NCI-H524 treated with DMSO at 0.1 percent for 48 hours (cell line): ENCODE measurements at regions not wholly inside any gene's neighbourhood (a gene's known extent, or its start where the extent isn't known, plus 50 kb on each side); places are given as distances from the start of the nearest gene placed in this dataset.

Source experiments
- DNase-seq: peaks from one replicate; lab custom pipeline; 2025; lab: John Stamatoyannopoulos, UW

DNA sequence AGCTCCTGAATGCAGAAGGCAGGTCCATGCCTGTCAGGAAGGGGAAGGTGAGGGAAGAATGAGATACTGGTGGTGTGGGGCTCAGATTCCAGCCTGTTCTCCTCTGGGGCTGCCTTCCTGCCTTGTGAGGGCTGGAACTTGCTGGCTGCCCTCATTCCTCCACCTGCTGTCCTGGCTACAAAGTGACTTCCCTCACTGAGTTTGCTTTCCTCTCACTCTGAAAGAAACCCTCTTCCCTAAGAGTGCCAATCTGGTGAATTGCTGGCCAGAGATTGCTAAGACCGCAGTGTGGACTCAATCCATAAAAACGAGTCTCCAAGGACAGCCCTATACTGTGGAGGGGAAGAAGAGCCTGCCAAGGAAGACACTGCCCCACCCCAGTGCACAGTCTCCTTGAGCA, 664.4 kb upstream of the HS6ST1 start:
- DNase-seq, result no peak

GRCh38 chr2:128984081-128984480, 665.4 kb upstream of the HS6ST1 start:
- DNase-seq, result no peak

DNA sequence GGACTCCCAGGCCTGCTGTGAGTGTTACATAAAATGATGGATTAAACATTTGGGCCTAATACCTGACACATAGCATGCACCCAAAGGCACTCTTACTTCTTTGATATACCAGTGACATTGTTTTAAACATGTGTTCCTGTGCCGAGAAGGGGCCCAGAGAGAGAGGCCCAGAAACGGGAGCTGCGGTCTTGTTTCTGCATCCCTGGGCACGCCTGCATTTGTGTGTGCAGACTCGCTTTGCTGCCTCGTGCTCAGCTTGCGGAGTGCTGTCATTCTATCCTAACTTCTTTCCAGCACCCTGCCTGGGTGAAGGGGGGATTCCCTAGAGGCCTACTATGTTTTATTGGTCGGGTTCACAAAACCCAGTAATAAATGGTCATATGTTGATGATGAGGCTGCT, 666.2 kb upstream of the HS6ST1 start:
- no peak for DNase-seq

GRCh38 chr2:128986026-128986715, 667.5 kb upstream of the HS6ST1 start:
- no peak for DNase-seq

DNA sequence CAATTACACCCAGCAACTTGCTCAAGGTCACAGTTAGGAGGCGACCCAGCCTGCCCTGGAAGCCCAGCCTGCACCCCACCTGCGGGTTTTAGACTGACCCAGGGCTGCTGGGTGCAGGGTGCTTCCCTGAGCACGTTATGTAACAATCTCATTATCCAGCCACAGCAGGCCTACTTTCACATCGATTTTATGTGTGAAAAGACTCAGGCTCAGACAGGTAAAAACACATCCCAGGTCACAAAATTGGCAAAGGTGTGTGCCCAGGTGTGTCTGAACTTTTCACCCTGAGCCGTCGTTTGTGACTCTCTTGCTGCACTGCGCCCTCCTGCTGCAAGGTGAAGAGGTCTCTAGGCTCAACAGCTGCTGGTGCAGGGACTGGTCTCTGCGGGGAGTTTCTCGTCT, 668.2 kb upstream of the HS6ST1 start:
- DNase-seq, result no peak

GRCh38 chr2:128988326-128988725, 669.7 kb upstream of the HS6ST1 start:
- DNase-seq, result no peak

GRCh38 chr2:128988967-128989366, 670.3 kb upstream of the HS6ST1 start:
- DNase-seq, result no peak

DNA sequence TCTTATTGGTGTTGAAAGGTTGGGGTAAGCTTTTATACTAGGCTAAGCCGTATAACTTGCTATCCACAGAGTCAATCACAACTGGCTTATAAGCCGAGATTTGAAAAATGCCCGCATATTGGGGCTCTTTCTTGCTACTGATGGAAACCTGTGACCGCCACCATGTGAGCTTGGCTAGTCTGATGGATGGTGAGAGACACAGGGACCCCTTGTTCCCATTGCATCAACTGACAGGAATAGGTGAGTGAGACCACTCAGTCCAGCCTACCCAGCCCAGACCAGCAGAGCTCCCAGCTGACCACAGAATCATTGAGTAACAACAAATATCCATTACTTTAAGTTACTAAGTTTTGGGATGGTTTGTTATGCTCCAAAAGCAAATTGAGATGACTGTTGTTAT, 676.4 kb upstream of the HS6ST1 start:
- DNase-seq, result no peak

DNA sequence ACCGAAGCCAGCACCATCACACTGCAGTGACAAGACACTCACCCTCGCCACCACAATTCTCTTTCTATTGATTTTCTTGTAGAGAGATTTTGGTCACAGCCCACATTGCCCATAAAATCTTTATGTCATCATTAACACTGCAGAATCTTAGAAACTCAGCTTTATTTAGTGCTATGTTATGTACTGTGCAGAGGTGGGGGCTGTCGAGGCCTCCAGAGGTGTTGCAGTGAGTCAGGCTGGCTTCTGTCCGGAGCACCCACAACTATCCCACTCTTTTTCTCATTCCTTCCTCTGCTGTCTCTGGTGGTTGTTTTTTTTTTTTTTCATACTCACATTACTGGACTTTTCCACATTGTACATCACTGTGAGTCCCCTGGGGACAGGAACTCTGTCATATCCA, 677.4 kb upstream of the HS6ST1 start:
- no peak for DNase-seq

- no peak for DNase-seq
Observed at GRCh38 chr2:128997166-128997866, 678.6 kb upstream of the HS6ST1 start.

DNA sequence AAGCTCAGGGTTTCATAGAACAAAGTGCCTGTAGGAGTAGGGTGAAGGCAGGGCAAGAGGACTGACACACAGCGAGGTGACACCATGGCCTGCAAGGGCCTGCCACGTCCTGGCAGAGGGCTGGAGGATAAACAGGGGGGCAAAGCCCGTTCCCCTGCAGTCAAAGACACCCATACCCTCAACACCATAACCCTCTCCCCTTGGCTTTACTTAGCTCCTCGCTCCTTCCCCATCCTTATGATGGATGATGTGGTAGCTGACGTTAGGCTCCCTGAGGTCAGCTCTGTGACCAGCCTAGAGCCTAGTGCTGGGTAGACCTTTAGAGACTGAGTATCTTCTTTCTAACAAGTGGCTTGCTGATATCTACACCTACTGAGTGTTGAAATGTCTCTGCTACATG, 683.3 kb upstream of the HS6ST1 start:
- DNase-seq, result no peak

- DNase-seq, result no peak
Observed at GRCh38 chr2:129002751-129003150, 684.1 kb upstream of the HS6ST1 start.

DNA sequence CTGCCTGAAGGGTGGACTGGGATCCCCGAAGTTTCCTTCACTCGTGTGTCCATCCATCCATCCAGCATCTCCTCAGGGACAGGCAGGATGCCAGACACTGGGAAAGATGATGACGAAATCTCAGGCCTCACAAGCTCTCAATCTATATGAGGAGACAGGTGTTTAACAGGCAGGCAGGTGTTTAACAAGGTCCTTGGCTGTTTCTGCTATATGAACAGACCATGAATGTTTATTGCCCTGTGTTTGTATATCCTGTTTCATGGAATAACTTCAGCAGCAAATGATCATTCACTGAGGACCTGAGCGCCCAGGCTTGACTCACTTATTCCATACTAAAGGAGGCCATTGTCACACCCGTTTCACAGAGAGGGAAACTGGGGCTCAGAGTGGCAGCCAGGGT, 685.8 kb upstream of the HS6ST1 start:
- no peak for DNase-seq

GRCh38 chr2:129004940-129005490, 686.3 kb upstream of the HS6ST1 start:
- DNase-seq, result no peak

GRCh38 chr2:129006135-129006886, 687.6 kb upstream of the HS6ST1 start:
- DNase-seq, result no peak

DNA sequence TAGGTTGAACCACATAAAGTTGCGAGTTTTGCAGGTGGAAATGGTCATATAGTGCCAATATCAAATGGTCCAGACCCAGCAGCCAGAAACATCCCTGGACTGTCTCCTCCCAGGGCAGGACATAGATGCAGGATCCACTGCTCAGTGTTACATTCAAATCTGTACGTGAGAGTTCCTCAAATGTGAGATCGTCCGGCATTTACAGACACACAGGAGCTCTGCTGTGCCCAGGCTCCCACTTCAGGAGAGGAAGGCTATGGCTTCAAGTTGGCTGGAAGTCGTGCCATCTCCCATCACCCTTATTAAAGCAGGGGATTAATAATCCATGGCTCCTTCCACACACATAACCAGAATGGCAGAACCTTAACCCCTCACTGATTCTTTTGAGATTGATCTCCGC, 688.2 kb upstream of the HS6ST1 start:
- no peak for DNase-seq

DNA sequence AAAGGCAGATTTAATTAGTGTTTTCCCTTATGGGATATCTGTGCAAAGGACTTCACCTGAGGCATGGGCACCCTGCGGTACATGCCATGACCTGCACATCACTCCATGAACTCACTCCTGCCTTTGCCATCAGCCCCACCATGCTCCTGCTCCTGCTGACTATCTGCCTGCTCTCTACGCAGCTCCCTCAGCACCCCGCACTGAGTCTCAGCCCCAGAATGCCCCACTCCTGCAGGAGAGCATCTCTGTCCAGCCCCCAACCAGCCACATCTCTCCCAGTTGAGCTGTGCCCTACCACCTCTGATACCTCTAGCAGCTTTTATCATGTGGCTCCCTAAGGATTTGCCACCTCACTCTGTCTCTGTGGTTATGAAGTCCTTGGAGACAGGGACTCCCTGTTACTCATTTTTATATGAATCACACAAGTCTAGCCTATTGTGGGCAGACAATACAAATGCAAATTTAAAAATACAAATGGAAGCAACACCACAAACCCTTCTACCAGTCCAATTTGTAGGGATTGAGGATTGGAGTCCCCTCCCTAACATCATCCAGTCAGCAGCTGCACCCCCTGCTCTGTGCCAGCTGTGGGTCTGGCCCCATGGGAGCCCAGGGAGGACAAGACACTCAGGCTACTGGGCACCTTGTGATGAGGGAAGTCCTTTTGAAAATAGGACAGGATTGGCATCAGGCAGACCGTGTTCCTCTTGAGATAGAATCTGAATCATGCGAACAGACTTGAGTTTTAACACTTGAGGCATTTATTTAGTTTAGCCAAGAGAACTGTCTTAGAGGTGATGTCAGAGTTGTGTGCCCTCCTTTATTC, 689.6 kb upstream of the HS6ST1 start:
- DNase-seq, result no peak

GRCh38 chr2:129008881-129009554, 690.4 kb upstream of the HS6ST1 start:
- DNase-seq, result no peak

DNA sequence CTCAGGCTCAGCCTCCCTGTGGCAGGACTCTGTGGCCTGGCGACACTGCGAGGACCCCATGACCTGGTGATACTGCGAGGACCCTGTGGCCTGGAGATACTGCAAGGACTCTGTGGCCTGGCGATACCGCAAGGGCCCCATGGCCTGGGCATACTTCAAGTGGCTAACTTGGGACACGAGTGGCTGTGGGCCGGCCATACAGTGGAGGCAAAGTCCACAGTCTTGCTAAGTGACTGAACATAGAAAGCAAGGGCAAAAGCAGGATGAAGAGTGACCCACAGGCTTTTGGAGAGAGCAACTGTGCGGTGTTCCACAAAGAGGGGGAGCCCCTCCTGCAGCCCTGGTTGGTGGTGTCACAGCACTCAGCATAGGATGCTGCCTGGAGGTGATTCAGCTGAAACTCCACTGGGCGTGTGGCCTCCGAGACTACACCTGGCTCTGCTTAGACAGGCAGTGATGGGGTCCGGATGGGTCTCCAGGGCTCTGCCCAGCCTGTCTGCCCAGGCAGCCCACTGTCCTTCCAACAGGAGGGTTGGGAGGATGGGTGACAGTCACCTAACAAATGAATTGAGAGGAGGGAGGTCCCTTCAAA, 691.0 kb upstream of the HS6ST1 start:
- no peak for DNase-seq

DNA sequence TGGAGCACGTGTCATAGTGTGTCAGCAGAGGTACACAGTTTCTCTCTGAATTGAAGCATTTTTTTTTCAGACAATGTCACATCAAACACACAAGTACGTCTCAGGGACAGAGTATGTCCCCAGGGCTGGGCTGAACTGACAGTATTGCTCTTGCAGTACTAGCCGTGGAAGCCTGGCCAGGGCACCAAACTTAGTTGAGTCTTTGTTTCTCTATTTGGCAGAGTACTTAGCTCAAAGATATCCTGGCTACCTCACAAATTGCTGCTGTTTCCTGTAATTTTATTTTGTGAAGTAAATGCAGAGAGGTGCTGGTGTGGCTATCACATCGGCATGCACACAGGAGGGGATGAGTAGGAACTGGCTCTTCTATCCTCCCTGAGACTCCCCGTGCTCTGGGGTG, 691.6 kb upstream of the HS6ST1 start:
- DNase-seq, result no peak

DNA sequence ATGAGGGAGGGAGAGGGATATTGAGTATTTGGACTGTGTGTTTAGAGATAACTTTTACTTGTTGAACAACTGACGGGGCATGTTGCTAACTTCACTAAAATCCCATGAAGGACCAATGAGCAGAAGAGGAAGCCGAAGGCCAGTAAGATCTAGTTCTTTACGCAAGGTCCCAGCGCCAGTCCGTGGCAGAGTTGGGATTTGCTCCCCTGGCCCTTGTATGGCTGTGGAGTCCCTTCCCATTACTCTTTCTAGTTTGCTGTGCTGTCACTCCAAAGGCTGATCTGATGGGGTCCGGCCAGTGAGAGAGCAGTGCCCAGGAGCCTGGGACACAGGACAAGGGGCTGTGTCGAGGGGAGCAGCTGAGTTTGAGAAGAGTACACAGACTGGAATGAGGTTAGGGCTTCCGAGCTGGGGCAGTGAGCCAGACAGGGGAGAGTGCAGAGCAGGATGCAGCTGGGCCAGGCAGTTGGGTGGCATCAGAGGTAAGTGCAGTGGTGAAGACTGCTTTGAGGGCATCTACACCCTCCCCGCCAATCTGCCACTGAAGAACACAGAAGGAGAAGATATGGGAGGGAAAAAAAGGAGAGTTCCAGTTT, 692.9 kb upstream of the HS6ST1 start:
- no peak for DNase-seq
